Vagina (tissue), 2 donors: ENCODE measurements at regions not wholly inside any gene's neighbourhood (a gene's known extent, or its start where the extent isn't known, plus 50 kb on each side); places are given as distances from the start of the nearest gene placed in this dataset.

Experiments
- DNase-seq, 2 donors: peaks; one replicate each; pipeline ENCODE4 v3.0.0-alpha.2; 2017; ENCODE audit errors: extremely low spot score in 2 of 2
- H3K27ac ChIP-seq: fragments of 200-600 bp; sonication (generic); one replicate; pipeline ENCODE4 v1.5.1; 2019
- H3K27me3 ChIP-seq: fragments of 200-600 bp; sonication (generic); one replicate; pipeline ENCODE4 v1.5.1; 2019
- H3K36me3 ChIP-seq, 2 donors: fragments of 200-600 bp; sonication (generic); one replicate each; pipeline ENCODE4 v1.5.1; 2017 to 2019
- H3K4me1 ChIP-seq: fragments of 200-600 bp; sonication (generic); one replicate; pipeline ENCODE4 v1.5.1; 2019
- H3K4me3 ChIP-seq, 2 donors: fragments of 200-600 bp; sonication (generic); 1 replicate in 1 of 2; 2 replicates in 1 of 2; pipeline ENCODE4 v1.5.1; 2016 to 2019
- H3K9me3 ChIP-seq: fragments of 200-600 bp; sonication (generic); one replicate; pipeline ENCODE4 v1.5.1; 2019
- POLR2A ChIP-seq, 2 donors: fragments of 450-650 bp; IDR thresholded peaks; one replicate each; pipeline ENCODE4 v1.6.1; 2017; ENCODE audit warnings: antibody characterized with exemption in 2 of 2, mild to moderate bottlenecking in 2 of 2, moderate library complexity in 2 of 2
- POLR2AphosphoS5 ChIP-seq, 2 donors: sonication (generic); formaldehyde crosslinking; IDR thresholded peaks; one replicate each; pipeline ENCODE4 v1.9.0; 2017; ENCODE audit warnings: antibody characterized with exemption in 2 of 2, mild to moderate bottlenecking in 2 of 2, low read depth in 1 of 2; ENCODE audit not compliant: insufficient read depth in 1 of 2
- intact Hi-C: fragments of 100-400 bp; cut with DNase I; formaldehyde crosslinking; loops from one replicate; pipeline ENCODE4 v1.15.1; 2023
- TF ChIP-seq, protein P1 (sequence below), 3 experiments: fragments of 450-650 bp in 2 of 3; fragments of 200-600 bp in 1 of 3; sonication (generic) in 1 of 3; IDR thresholded peaks; one replicate each; pipeline ENCODE4 v1.5.1; 2017 to 2019; ENCODE audit warnings: antibody characterized with exemption in 3 of 3, mild to moderate bottlenecking in 2 of 3, moderate library complexity in 2 of 3

DNA sequence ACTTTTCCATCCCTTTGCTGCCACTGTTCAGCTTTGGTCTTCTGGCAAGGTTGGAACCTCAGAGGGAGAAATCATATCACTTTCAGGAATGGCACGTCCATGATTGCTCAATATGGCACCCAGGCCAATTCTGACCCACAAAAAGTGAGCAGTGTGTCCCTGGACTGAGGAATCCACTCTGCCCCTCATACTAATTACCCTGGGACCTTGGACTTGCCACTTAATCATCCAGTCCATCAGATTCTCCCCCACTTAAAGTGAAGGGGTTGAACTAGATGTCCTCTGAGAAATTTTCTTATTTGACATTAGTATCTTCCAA lies 449.3 kb upstream of the CITED2 start:
- intact Hi-C loops: no loop called here
- Histone ChIP-seq H3K36me3 (no peaks in the 10 kb centered on the region), H3K4me1 (no peaks in the 10 kb centered on the region)

DNA sequence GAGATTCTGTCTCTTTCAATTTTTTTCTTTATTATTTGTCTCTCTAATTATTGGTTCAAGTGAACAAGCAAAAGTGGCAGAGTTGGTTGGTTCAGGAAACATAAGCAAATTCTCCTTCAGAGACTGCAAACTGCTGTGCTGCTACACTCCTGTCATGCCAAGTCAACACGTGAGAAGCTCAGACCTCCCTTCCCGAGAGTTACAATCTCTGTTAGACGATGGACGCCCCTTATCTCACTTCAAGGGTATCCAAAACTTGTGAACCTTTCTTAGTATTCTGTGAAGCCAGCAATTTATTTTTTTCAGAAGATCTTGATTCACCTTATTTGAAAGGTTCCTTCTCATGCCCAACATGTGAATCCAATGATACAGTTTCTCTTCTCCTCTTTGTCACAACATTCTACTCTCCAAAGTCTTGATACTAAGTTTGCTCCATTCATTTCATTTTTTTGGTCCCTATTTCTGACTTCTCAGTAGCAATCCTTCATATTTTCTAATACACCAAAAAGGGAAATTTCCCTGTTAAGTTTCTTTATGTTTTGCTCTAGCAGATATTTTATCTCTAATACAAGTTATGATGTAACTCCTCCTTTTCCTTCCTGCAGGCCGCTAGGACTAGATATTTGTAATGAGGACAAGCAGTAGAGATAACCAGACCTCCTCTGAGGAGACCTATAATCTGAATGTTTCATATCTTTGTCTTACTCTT lies 448.8 kb upstream of the CITED2 start:
- H3K4me3 ChIP-seq: no peak overlapping the region
- no peak overlapping the region for H3K27ac ChIP-seq
- no peak for TF ChIP-seq POLR2A (IDR thresholded peaks at IDR 0.05)
- TF ChIP-seq, protein P1, sequence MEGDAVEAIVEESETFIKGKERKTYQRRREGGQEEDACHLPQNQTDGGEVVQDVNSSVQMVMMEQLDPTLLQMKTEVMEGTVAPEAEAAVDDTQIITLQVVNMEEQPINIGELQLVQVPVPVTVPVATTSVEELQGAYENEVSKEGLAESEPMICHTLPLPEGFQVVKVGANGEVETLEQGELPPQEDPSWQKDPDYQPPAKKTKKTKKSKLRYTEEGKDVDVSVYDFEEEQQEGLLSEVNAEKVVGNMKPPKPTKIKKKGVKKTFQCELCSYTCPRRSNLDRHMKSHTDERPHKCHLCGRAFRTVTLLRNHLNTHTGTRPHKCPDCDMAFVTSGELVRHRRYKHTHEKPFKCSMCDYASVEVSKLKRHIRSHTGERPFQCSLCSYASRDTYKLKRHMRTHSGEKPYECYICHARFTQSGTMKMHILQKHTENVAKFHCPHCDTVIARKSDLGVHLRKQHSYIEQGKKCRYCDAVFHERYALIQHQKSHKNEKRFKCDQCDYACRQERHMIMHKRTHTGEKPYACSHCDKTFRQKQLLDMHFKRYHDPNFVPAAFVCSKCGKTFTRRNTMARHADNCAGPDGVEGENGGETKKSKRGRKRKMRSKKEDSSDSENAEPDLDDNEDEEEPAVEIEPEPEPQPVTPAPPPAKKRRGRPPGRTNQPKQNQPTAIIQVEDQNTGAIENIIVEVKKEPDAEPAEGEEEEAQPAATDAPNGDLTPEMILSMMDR (IDR thresholded peaks at IDR 0.05): no peak
- TF ChIP-seq POLR2AphosphoS5 (IDR thresholded peaks at IDR 0.05; ENCODE audit: insufficient read depth in 1 of 2, low read depth in 1 of 2): no peak
- intact Hi-C loops: no loop called here
- DNase-seq: no peak
- H3K36me3 ChIP-seq: no peaks in the 10 kb centered on the region
- no peaks in the 10 kb centered on the region for H3K9me3 ChIP-seq
- no peaks in the 10 kb centered on the region for H3K27me3 ChIP-seq
- no peaks in the 10 kb centered on the region for H3K4me1 ChIP-seq

More for the DNA sequence above, 449.3 kb upstream of the CITED2 start:
- no peak for DNase-seq
- no peak overlapping the region for H3K27ac ChIP-seq
- H3K27me3 ChIP-seq: no peaks in the 10 kb centered on the region
- TF ChIP-seq, protein P1 (IDR thresholded peaks at IDR 0.05): no peak
- TF ChIP-seq POLR2AphosphoS5 (IDR thresholded peaks at IDR 0.05; ENCODE audit: insufficient read depth in 1 of 2, low read depth in 1 of 2): no peak
- no peak for TF ChIP-seq POLR2A (IDR thresholded peaks at IDR 0.05)
- no peak overlapping the region for H3K4me3 ChIP-seq
- no peaks in the 10 kb centered on the region for H3K9me3 ChIP-seq

DNA sequence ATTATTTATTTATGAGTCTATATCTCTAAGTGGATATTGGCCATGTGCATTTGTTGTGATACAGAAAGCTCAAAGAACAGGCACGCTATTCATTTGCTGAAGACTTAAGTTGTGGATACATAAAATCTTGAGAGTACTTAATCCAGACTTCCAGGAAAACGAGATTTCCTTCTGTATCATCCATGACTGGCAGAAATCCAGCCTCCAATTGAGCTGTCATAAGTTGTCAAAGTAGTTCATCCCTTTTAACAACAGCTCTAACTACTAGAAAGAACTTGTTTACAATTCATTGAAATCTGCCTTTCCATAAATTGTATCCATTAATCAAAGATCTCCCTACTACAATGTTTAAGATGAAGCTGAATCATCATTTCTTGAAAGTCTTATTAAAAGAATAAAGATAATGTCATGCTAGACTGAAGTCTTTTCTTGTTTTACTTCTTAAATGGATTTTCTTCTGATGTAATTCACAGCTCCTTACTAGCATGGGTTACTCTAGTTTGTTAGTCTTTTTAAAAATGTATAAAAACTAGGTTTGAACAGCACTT lies 447.3 kb upstream of the CITED2 start:
- Histone ChIP-seq H3K4me1 (no peaks in the 10 kb centered on the region), H3K36me3 (no peaks in the 10 kb centered on the region), H3K27ac (no peak overlapping the region), H3K9me3 (no peaks in the 10 kb centered on the region), H3K27me3 (no peaks in the 10 kb centered on the region), H3K4me3 (no peak overlapping the region)
- TF ChIP-seq, protein P1 (IDR thresholded peaks at IDR 0.05): no peak
- TF ChIP-seq POLR2AphosphoS5 (IDR thresholded peaks at IDR 0.05; ENCODE audit: insufficient read depth in 1 of 2, low read depth in 1 of 2) (no peak), POLR2A (IDR thresholded peaks at IDR 0.05) (no peak)
- intact Hi-C loops: no loop called here
- DNase-seq: no peak

DNA sequence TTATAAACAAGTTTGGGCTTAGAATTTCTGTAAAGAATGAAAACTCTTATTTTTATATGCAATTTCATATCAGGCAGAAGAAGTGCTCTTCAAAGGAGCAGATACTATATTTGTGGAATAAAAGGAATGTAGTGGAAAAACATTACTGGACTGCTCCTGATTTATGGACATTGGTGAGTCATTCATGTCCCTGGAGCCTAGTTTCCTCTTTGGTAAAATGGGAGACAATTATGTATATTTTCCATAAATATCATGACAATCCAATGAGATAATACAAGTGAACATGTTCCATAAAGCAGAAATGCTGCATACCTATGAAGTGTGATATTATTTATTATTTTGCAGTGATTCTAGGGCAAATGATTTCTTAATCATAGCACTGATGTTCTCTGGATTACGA lies 445.8 kb upstream of the CITED2 start:
- H3K27ac ChIP-seq: no peak overlapping the region
- H3K27me3 ChIP-seq: no peaks in the 10 kb centered on the region
- TF ChIP-seq, protein P1 (IDR thresholded peaks at IDR 0.05): no peak
- H3K9me3 ChIP-seq: no peaks in the 10 kb centered on the region
- H3K4me3 ChIP-seq: no peak overlapping the region
- no peaks in the 10 kb centered on the region for H3K36me3 ChIP-seq
- intact Hi-C loops: no loop called here
- DNase-seq: no peak
- H3K4me1 ChIP-seq: no peaks in the 10 kb centered on the region

DNA sequence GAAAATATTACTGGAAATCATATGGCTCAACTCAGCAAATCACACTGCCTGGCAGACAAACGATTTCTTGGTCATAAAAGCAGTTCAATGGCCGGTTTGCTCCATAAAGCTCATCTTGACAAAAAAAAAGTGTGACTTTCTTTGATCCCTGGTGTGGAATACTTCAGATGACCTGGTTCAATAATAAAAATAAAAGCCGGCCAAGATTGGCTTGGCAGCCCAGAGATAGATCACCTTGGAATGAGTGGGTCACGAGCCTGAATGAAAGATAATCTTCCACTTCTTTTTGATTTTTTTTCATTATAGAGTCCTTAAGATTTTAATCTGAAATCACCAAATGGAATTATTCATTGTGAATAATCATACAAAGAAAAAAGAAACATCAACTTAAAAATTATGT lies 445.3 kb upstream of the CITED2 start:
- Histone ChIP-seq H3K4me3 (no peak overlapping the region), H3K9me3 (no peaks in the 10 kb centered on the region), H3K27me3 (no peaks in the 10 kb centered on the region), H3K27ac (no peak overlapping the region), H3K4me1 (no peaks in the 10 kb centered on the region), H3K36me3 (no peaks in the 10 kb centered on the region)
- intact Hi-C loops: no loop called here
- TF ChIP-seq POLR2AphosphoS5 (IDR thresholded peaks at IDR 0.05; ENCODE audit: insufficient read depth in 1 of 2, low read depth in 1 of 2) (no peak), POLR2A (IDR thresholded peaks at IDR 0.05) (no peak)
- TF ChIP-seq, protein P1 (IDR thresholded peaks at IDR 0.05): no peak
- no peak for DNase-seq
